HepG2 (cell line): ENCODE measurements at regions not wholly inside any gene's neighbourhood (a gene's known extent, or its start where the extent isn't known, plus 50 kb on each side); places are given as distances from the start of the nearest gene placed in this dataset.
A peak's percentile ranks its signal among the peaks of the same experiment; 100 is the strongest.

Experiments used
- AHR ChIP-seq: IDR thresholded peaks from 2 replicates; pipeline ENCODE4 v1.6.1; 2018; ENCODE audit warnings: missing genetic modification reagents, missing compliant biosample characterization
- ARNT ChIP-seq: fragments of 450-650 bp; IDR thresholded peaks from 2 replicates; pipeline ENCODE4 v1.6.1; 2017
- HNRNPH1 ChIP-seq: fragments of 200-400 bp; formaldehyde crosslinking; optimal IDR thresholded peaks from 2 replicates; pipeline ENCODE3; 2017; ENCODE audit warnings: mild to moderate bottlenecking, low read depth, low read length
- HNRNPK ChIP-seq: fragments of 200-400 bp; formaldehyde crosslinking; IDR thresholded peaks from 2 replicates; pipeline ENCODE4 v1.6.1; 2018; ENCODE audit warnings: low read length, low read depth, moderate library complexity, mild to moderate bottlenecking; ENCODE audit not compliant: poor library complexity, severe bottlenecking
- HNRNPUL1 ChIP-seq: fragments of 200-400 bp; formaldehyde crosslinking; IDR thresholded peaks from 2 replicates; pipeline ENCODE4 v1.6.1; 2017; ENCODE audit warnings: low read depth, mild to moderate bottlenecking, low read length, moderate library complexity
- IRF9 ChIP-seq: sonication (generic); formaldehyde crosslinking; IDR thresholded peaks from 2 replicates; pipeline ENCODE4 v1.8.0; 2022; ENCODE audit warnings: missing genetic modification reagents, mild to moderate bottlenecking, borderline replicate concordance
- MXD4 ChIP-seq: IDR thresholded peaks from 2 replicates; pipeline ENCODE4 v1.6.1; 2016; ENCODE audit warnings: mild to moderate bottlenecking, missing biosample characterization, missing genetic modification reagents
- NKX3-1 ChIP-seq: sonication (generic); formaldehyde crosslinking; IDR thresholded peaks from 2 replicates; pipeline ENCODE4 v1.5.0; 2020; ENCODE audit warnings: missing genetic modification reagents
- SMAD1 ChIP-seq: sonication (generic); formaldehyde crosslinking; IDR thresholded peaks from 2 replicates; pipeline ENCODE4 v1.4.0; 2020; ENCODE audit warnings: missing genetic modification reagents, low read depth, mild to moderate bottlenecking, borderline replicate concordance
- SRSF9 ChIP-seq: fragments of 200-400 bp; formaldehyde crosslinking; IDR thresholded peaks from 2 replicates; pipeline ENCODE4 v1.6.1; 2018; ENCODE audit warnings: borderline replicate concordance, mild to moderate bottlenecking, low read depth, low read length; ENCODE audit not compliant: insufficient read depth, poor library complexity, severe bottlenecking
- ZFP37 ChIP-seq: sonication (generic); formaldehyde crosslinking; IDR thresholded peaks from 2 replicates; pipeline ENCODE4 v1.4.0; 2020; ENCODE audit warnings: missing genetic modification reagents, borderline replicate concordance
- ZHX1 ChIP-seq: sonication (generic); formaldehyde crosslinking; IDR thresholded peaks from 2 replicates; pipeline ENCODE4 v1.8.1; 2022; ENCODE audit warnings: low read depth, mild to moderate bottlenecking, missing genetic modification reagents
- ZNF12 ChIP-seq: sonication (generic); formaldehyde crosslinking; IDR thresholded peaks from 2 replicates; pipeline ENCODE4 v1.5.0; 2020; ENCODE audit warnings: missing genetic modification reagents
- ZNF280D ChIP-seq: sonication (generic); formaldehyde crosslinking; IDR thresholded peaks from 2 replicates; pipeline ENCODE4 v1.5.1; 2020; ENCODE audit warnings: mild to moderate bottlenecking, missing genetic modification reagents
- ZNF619 ChIP-seq: sonication (generic); formaldehyde crosslinking; IDR thresholded peaks from 2 replicates; pipeline ENCODE4 v1.4.0; 2020; ENCODE audit warnings: mild to moderate bottlenecking, missing genetic modification reagents
- ZNF652 ChIP-seq: IDR thresholded peaks from 2 replicates; pipeline ENCODE4 v1.6.1; 2016; ENCODE audit warnings: low read depth, borderline replicate concordance
- ZNF691 ChIP-seq: sonication (generic); formaldehyde crosslinking; IDR thresholded peaks from 2 replicates; pipeline ENCODE4 v1.4.0; 2020; ENCODE audit warnings: missing genetic modification reagents, low read depth, mild to moderate bottlenecking, borderline replicate concordance
- TF ChIP-seq, protein P1 (sequence below): sonication (generic); formaldehyde crosslinking; IDR thresholded peaks from 2 replicates; pipeline ENCODE4 v1.5.0; 2020; ENCODE audit warnings: missing genetic modification reagents, mild to moderate bottlenecking, borderline replicate concordance
- TF ChIP-seq, protein P2 (sequence below): sonication (generic); formaldehyde crosslinking; IDR thresholded peaks from 2 replicates; pipeline ENCODE4 v1.8.1; 2023; ENCODE audit warnings: mild to moderate bottlenecking, missing genetic modification reagents

GRCh38 chr11:62025487-62026105 lies 58.2 kb upstream of the FTH1 start (continued):
- TF ChIP-seq ZHX1 (CRISPR knock-in tag) (peak; percentile 61; the same call in 1 of the 2 replicates), NKX3-1 (CRISPR knock-in tag) (no peak), ZNF652 (CRISPR knock-in tag) (0 out of 2 replicates have a peak, but pooled peaks have one; percentile 12), HNRNPUL1 (no peak), ZNF280D (CRISPR knock-in tag) (no peak), SMAD1 (CRISPR knock-in tag) (no peak), ZNF691 (CRISPR knock-in tag) (no peak), ARNT (no peak), ZFP37 (no peak), ZNF12 (CRISPR knock-in tag) (peak; percentile 36; the same call in 1 of the 2 replicates), AHR (no peak), SRSF9 (no peak), MXD4 (CRISPR knock-in tag) (peak; percentile 41; the same call in 1 of the 2 replicates), IRF9 (CRISPR knock-in tag) (peak; percentile 43; the same call in 1 of the 2 replicates), ZNF619 (CRISPR knock-in tag) (no peak), HNRNPK (no peak), HNRNPH1 (no peak)
- TF ChIP-seq, protein P1, sequence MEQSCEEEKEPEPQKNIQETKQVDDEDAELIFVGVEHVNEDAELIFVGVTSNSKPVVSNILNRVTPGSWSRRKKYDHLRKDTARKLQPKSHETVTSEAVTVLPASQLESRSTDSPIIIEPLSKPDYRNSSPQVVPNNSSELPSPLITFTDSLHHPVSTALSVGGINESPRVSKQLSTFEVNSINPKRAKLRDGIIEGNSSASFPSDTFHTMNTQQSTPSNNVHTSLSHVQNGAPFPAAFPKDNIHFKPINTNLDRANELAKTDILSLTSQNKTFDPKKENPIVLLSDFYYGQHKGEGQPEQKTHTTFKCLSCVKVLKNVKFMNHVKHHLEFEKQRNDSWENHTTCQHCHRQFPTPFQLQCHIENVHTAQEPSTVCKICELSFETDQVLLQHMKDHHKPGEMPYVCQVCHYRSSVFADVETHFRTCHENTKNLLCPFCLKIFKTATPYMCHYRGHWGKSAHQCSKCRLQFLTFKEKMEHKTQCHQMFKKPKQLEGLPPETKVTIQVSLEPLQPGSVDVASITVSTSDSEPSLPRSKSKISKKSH: no peak
- TF ChIP-seq, protein P2, sequence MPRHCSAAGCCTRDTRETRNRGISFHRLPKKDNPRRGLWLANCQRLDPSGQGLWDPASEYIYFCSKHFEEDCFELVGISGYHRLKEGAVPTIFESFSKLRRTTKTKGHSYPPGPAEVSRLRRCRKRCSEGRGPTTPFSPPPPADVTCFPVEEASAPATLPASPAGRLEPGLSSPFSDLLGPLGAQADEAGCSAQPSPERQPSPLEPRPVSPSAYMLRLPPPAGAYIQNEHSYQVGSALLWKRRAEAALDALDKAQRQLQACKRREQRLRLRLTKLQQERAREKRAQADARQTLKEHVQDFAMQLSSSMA (CRISPR knock-in tag): no peak
